MV-4-11 (cell line): ENCODE measurements at regions not wholly inside any gene's neighbourhood (a gene's known extent, or its start where the extent isn't known, plus 50 kb on each side); places are given as distances from the start of the nearest gene placed in this dataset.

Experiments
- DNase-seq: peaks from one replicate; lab custom pipeline; 2025; lab: John Stamatoyannopoulos, UW

DNA sequence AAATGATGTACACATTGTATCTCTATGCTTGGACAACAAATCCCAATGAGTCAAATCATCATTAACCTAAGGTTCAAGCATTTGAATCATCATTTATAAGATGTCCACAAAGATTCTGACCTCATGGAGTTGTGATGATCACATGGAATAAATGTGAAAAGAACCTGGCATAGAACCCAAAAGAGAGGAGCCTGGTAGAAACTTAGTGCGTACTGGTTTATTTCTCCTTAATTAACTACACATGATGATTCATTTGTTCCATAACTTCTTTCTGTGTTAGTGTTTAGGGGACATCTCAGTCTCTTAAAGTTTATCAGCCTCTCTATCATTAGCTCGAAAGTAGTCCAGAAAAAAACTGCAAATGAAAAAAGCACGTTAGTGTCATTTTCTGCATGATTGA, 411.6 kb downstream of the BRINP1 start:
- DNase-seq, result no peak

DNA sequence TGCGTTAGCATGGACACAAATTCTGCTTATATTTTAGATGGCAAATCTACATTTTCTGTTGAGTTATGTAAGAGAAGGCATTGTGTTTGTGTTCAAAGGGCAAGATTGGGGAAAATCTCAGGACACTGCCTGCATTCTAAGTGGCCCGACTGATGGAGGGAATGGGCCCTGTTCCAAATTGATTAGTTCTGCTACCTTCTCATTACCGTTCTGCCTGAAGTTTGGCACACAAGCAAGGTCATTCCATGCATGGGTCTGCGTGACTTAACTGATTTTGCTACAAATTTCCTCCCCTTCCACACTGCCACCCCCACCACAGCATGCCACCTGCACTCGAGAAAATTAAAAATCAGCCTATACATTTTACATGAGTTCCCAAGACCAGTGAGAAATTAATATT, 409.9 kb downstream of the BRINP1 start:
- no peak for DNase-seq

DNA sequence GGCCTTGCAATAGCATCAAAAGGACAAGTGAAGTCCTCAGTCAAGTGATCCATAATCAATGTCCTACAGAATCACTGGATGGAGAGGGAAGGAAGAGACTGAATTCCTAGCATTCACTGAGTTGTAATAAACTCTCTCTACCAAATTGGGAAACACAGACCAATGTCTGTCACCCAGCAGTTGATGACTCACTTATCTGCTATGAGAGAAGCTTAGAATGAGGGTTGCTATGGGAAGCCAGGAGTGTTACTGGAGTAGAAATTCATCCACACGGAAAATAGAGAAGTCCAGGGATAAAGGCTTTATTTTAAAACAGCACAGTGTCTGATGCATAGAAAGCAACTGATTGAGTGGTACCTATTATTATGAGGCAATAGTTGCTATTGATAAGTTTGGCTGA, 407.4 kb downstream of the BRINP1 start:
- DNase-seq, result no peak

DNA sequence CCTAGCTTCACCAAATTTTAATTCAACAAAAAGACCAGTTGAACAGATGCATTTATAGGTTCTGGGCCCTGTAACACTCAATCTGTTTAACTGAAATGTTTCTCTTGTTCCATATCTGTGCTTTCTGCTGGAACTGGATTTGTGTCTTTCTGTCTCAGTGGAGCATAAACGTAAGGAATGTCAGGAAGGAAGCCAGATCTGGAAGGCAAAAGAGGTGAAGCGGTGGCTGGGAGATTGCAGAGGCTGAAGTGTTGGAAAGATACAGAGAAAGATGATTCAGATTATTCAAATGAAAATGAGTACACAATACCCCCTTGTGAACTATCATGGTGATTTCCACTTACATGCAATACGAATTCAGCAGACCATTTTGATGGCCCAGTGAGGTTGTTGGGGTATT, 406.8 kb downstream of the BRINP1 start:
- DNase-seq, result no peak

DNA sequence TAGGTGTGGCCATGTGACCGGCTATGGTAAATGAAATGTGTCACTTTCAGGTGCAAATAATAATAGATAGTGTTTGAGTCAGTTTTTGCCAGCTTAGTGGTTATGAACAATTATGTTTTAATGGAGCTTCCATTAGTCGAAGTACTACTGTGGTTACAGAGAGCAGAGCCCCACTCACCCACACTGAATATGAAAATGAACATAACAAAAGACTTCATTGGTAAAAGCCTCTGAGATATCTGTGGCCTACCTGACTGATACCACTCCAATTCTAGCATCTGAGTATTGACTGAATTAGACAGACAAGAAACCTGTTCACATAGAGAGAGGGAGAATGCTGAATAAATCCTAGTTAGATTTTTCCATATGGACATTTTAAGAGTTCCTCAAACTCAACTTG, 405.6 kb downstream of the BRINP1 start:
- DNase-seq, result no peak

DNA sequence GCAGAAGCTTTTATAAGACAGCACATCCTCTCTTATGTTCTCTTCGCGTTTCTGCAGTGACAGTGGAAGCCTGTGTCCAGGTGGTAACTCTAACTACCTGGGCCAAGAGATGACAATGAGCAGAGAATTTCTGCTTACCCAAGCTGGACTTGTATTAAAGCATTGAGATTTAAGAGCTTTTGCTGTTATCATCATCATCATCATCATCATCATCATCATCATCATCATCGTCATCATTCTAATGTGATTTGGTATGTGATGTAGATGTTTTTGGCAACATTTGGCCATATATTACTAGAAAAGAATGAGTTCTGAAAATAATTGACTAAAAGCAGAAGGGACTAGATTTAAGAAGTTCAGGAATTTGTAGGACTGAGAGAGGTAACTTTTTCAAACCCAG, 401.3 kb downstream of the BRINP1 start:
- no peak for DNase-seq

DNA sequence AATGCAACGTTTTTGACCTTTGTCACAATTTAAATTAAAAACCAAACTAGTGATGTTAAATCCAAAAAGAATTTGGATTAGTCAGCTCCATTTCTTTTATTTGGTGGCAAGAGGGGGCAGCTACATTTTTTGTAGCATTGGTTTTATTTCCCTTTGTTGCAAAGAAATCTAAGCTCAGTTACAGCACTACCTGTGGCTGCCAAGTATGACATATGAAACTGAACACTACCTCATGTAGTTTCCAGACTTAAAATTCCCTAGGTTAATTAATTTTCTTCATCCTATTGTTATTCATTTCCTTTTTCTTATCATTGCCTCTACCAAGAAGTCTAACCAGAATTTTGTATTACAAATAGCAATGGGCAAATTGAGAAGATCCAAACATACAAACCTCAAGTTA, 393.5 kb downstream of the BRINP1 start:
- DNase-seq, result no peak

DNA sequence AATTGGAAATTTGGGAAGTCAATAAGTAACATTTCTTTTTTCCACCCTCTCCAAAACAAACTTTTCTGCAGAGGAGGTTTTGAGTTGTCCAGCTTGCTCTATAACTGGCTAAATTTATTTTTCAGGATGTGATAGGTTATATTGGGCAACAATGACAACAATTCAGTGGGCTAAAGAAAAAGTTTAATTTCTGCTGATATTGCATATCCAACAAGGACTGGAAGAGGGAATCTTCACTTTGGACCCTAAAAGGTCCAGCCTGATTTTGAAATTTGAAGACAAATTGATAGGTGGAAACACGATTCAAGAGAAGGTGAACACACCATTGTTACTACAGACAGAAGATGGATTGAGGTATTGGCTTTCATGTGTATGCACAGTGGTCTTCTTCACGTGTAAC, 393.1 kb downstream of the BRINP1 start:
- no peak for DNase-seq

DNA sequence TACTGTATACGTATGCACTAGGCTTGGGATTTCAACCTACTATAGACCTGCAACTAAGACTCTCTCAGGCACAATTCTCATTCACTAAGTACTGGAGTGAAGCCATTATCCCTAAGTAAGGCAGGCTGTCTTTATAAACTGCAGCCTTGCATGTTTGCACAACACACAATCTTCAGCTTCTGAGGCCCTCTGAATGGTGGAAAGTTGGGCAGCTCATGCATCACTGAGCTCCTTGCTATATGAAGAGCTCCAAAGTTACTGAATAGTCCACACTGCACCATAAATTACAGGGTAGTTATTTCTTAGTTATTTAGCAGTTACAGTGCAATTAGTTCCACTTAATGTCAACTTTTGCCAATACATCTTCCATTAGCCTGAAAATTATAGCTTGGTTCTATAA, 384.6 kb downstream of the BRINP1 start:
- DNase-seq, result no peak

DNA sequence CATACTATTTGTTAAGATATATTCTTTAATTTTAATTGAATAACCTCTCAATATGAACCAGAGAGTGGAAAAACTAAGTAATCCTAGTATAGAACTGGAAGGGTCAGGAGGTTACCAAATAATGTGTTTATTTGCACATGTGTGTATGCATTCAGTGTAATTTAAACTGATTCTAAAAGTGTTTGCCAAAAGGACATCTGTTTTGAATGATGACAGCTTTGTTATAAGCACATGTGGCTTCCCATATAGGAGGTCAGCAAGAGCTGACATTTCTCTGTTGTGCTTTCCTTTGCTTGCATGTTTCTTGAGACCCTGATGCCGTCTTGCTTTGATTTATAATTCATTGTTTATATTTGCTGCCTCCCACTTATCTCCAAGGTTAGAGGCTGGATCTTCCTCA, 383.4 kb downstream of the BRINP1 start:
- no peak for DNase-seq

DNA sequence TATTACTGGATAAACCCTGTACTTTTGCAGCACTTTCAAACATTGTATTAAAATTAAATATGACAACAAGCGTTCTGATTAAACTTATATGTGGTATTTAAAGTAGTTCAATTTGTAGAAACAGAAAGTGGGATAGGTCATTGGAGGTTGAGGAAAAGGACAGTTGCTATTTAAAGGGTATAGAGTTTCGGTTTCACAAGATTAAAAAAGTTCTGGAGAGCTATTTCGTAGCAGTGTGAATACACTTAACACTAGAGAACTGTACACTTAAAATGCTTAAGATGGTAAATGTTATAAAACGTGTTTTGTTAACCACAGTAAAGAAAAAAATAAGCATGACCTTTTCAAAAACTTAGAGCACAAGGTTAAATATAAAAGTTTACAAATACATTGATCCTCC, 382.1 kb downstream of the BRINP1 start:
- no peak for DNase-seq

DNA sequence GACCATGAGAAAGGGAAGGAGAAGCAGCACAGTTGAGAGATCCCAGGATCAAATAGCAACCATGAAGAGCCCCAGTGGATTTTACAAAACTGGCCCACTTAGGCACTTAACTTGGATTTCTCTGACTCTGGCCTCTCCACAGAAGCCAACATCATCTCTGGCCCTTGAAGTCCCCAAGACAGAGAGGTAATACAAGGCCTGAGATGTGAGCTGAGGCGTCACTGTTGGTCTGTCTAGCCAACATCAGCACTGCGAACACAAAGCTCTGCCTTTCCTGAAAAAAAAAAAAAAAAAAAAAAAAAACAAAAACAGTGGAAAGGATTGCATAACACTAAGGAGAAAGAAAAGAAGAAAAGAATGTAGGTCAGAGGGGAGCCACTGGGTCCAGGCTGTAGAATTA, 378.3 kb downstream of the BRINP1 start:
- DNase-seq, result no peak

DNA sequence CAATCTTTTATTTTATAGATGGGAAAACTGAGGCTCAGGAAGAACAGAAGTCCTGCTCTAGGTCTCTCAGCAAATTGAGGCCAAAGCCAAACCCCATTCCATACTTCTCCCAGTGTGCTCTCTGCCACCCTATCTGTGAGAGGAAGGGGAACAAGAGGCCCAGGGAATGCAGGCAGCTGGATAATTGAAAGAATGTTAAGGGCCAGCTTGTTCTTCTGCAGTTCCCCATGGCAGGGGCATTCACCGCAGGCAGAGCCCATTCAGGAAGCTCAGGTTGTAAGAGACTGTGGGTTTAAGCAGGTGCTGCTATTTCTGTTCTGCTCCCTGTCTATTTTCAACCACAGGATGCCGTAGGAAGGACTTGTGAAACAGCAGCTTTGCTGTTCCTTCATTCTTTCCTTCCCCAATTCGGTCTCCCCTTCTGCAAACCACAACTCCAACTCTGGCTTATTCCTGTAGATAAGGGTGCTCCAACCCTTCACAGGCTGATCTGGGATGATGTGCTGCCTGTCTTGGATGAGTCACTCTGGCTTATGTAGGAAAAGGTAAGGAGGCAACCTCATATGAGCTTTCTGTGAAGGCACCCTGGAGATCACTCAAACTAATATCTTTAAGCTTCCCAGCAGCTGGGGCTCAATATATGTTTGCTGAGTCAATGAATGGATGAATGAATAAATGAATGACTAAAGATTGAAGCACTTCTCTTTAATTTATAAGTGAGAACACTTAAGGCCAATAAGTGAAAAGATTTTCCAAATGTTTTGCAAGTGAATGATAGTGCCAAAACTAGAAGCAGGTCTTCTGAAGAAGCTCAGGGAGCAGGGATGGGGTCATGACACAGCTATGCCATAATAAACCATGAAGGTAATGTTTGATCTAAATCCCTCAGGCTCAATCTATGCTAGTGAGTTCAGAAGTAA, 377.6 kb downstream of the BRINP1 start:
- no peak for DNase-seq

DNA sequence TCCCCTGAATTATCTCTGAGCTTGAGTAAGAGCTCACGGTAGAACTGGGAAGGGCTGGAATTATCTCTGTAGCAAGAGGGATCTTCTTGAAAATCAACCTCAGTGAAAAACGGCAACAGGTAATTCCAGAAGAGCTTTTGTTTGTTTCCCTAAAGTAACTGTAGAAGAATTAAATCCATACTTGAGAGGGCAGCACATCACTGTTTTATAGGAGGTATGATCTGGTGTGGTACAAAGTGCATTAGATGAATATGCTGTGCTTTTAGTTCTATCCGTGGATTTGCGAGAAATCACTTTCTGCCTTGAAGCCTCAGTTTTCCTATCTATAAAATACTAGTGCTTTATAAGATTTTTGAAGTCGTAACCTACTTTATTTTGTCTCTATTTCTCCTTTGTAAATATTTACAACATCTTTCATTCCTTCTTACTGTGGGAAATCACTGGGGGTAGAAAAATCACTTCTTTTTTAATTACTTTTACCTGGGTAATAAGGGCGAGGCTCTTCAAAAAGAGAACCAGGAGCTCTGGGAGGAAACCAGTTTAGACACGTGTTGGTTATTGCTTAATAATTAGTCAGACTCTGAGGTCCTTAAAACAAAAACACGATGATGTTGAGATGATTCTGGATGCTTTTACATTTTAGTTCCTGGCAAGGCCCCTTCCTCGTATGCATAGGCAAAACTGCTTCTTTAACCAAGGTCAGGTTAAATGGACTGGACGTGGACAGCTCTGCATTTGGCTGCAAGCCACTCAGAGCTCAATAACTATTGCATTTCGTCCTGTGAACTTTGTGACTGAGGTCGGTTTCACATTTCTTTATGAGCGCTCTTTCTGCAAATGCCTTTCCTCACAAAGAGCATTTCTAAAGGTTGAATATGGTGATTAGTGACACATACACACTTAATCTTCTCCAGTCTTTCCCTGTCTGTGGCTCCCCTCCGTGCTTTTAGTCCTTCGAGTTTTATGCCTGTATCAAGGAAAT, 376.1 kb downstream of the BRINP1 start:
- no peak for DNase-seq

DNA sequence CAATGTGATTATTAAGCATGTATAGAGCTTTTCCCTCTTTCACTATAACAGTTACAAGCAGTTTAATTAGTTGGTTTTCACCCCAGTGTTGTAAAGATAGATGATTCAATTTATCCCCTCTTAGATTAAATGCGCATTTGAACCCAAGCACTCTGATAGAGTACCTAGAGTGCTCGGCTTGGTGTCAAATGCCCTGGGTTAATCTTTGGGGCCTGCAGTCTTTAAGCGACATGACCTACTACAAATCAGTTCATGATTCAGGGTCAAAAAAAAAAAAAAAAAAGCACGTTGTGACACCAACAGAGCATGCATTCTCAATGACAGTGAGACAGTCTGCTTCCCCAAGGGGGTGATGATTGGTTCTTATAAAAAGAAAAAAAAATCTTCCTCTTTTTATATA, 375.3 kb downstream of the BRINP1 start:
- DNase-seq, result no peak

DNA sequence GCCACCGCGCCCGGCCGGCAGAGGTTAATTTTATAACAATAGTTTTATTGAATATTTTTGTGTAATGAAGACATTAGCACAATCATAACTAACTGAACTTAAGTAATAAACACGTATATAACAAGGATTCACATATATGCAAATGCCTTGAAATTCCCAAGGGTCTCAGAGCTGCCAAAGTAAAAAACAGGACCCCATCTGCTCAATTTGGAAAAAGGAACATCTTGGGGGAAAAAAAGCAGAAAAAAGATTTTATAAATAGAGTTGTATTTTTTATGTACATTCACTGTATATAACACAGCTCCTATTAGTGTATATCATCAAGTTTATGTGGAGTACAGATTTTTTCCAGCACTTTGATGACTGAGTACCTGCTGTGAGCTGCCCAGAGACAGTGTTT, 366.7 kb downstream of the BRINP1 start:
- DNase-seq, result no peak

DNA sequence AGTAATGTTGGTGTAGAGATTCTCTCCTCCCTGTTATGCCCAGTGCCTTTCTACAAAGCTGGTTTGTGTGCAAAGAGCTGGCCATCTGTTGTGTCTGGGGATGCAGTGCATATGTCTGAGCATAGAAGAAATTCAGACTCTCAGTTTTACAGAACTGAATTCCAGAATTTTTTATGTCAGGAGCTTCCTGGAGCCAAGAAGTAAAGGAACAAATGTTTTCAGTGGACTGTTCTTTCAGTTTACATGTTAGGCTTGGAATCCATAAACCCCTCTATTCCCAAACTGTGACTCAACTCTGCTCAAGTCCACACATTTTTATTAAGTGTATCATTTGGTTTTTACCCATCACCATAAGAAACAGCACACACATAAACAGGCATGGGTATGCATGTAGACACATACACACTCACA, 366.0 kb downstream of the BRINP1 start:
- DNase-seq, result no peak

DNA sequence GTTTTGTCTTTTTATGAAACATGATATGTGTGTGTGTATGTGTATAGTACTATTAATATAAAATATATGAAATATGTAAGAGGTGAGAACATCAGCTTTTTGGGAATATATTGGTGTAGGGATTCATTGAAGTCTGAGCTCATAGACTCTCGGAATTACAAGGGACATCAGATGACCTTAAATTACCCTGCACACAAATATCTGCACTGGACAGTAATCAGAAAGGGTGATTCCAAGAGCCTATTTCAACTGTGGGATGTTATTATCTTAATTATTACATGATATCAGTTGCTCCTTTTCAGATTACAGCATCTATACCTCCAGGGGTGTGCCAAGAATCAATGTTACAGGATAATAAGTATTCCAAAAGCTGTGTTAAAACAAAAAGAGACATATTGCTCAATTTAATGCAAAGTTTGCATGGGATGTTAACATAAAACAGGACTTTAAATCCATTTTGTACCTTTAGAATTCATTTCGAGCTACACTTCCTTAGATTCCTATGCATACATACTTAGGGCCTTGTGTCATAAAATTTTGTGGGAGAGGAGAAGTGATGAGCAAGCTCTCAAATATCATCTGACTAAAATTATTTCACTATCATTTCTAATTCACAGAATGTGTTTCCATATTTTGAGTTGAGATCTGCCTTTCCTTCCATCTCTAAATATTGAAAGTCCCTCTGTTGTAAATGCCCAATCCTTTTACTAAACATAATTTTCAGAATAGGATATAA, 365.2 kb downstream of the BRINP1 start:
- no peak for DNase-seq

DNA sequence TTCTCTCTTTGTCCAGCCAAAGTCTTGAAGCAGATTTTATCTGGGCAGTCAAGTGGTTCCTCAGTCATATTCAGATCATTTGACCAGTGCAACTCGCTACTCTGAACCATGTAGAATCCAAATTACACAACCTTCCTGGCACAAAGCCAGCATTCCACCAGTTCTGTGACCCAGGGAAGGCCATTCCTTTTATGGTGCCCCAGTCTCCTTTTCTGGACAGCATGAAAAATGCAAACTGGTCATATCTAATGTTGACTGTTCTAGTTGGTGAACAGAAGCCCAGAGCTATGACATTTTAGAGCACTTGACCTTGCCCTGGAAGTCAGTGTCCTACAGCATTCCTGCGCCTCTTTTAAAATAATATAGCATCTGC, 364.6 kb downstream of the BRINP1 start:
- DNase-seq, result no peak

DNA sequence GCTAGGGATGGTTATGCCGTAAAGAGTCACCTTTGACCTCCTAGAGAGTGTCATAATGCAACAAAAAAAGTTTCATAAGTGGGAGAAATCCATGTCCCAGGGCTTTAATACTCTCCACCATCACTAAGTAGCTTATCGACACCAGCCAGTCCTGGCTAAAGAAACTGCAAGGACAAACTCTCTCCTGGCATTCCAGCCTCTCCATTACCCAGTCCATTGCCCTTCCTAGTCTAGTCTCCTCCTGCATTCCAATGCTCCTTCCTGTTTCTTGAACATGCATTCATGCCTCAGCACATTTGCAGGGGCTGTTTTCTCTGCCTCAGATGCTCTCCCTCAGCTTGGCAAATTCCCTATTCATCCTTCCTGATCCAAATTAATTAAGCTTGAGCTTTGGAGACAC, 364.1 kb downstream of the BRINP1 start:
- DNase-seq, result no peak

DNA sequence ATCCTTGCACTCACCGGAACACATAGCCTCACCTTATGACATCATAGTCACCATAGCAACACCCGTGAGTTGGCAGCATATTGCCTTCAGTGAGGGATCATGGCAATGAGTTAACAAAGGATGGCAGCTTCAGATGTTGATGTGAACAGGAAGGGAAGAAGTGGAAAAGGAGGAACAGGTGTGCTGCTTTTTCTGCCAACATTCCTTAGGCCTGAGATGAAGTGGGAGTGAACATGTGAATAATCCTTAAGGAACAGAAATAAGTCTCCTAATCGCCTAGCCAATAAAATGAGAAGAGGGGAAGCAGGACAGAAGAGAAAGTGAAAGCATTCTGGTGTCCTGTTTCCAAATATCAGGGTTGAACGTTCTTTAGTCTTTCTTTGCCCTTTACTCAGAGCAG, 360.0 kb downstream of the BRINP1 start:
- DNase-seq, result no peak

DNA sequence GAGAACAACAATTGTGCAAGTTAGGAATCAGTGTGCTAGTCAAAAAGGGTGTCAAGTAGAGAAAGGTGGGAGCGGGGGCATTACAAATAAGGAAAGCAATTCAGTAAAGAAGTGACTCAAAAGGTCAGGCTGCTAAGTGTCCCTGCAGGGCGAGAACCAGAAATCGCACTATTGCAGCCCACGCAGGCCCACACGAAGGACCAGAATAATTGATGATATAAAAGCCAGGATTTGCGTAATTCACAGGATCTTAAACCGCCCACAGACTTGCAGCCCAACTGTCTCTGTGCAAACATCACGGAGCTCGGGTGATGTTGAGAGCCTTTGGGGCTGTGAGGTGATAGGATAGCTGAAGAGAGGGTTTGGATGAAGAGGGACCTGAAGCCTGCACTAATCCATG, 349.0 kb downstream of the BRINP1 start:
- no peak for DNase-seq
